ENCODE measurements at regions not wholly inside any gene's neighbourhood (a gene's known extent, or its start where the extent isn't known, plus 50 kb on each side); places are given as distances from the start of the nearest gene placed in this dataset.

DNA sequence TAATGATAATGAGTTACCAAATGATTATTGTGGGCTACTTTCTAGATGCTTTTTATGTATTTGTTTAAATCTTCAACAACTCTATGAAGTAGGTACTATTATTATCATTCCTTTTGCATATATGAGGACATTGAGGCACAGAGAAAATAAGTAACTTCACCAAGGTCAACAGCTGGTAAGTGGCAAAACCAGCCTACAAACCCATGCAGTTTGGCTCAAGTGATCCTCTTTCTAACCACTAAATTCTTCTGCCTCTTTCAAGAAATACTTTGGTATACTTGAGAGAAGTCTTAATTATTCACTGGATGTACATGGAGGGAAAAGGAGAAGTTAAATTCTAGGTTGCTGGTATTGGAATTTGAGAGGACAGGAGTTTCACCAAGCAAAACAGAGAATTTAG, 495.2 kb upstream of the CADM1 start:
- Histone ChIP-seq H3K27ac (ENCODE audit: low read depth in 2 of 2, low read length in 1 of 2) (no peak overlapping the region), H3K4me1 (ENCODE audit: control insufficient read depth in 2 of 2, insufficient read depth in 2 of 2, low read length in 1 of 2) (no peaks in the 10 kb centered on the region), H3K27me3 (ENCODE audit: control insufficient read depth in 1 of 2, insufficient read depth in 2 of 2, low read length in 2 of 2) (no peaks in the 10 kb centered on the region), H3K36me3 (ENCODE audit: control insufficient read depth in 2 of 2, insufficient read depth in 2 of 2, low read length in 1 of 2) (no peaks in the 10 kb centered on the region), H3K4me3 (ENCODE audit: low read depth in 1 of 2, low read length in 2 of 2) (no peak overlapping the region), H3K9me3 (ENCODE audit: control insufficient read depth in 2 of 2, insufficient read depth in 1 of 2, low read depth in 1 of 2, low read length in 1 of 2) (no peaks in the 10 kb centered on the region)

DNA sequence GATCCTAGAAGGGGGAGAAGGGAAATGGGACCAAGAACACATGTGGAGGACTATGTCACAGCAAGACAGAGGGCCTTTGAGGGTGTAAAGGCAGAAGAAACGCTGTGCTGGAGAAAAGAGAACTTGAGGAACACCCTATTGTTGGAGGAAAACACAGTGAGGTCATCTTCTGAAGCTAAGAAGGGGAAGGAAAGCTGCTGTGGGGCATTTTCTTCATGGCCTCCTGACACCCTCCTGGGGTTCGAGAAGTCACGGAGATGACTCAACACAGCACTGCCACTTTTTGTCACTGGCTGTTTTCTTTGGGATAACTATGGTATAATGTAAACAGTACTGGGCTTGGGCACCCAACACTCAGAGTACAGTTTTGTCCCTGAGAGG, 492.6 kb upstream of the CADM1 start:
- no peaks in the 10 kb centered on the region for H3K27me3 ChIP-seq (ENCODE audit: control insufficient read depth in 1 of 2, insufficient read depth in 2 of 2, low read length in 2 of 2)
- no peaks in the 10 kb centered on the region for H3K4me1 ChIP-seq (ENCODE audit: control insufficient read depth in 2 of 2, insufficient read depth in 2 of 2, low read length in 1 of 2)
- H3K9me3 ChIP-seq (ENCODE audit: control insufficient read depth in 2 of 2, insufficient read depth in 1 of 2, low read depth in 1 of 2, low read length in 1 of 2) = no peaks in the 10 kb centered on the region
- no peak overlapping the region for H3K27ac ChIP-seq (ENCODE audit: low read depth in 2 of 2, low read length in 1 of 2)
- 70 to 79% methylated on average over 3 of the region's 3 CpGs for WGBS, 2 donors
- no peaks in the 10 kb centered on the region for H3K36me3 ChIP-seq (ENCODE audit: control insufficient read depth in 2 of 2, insufficient read depth in 2 of 2, low read length in 1 of 2)
- no peak overlapping the region for H3K4me3 ChIP-seq (ENCODE audit: low read depth in 1 of 2, low read length in 2 of 2)

DNA sequence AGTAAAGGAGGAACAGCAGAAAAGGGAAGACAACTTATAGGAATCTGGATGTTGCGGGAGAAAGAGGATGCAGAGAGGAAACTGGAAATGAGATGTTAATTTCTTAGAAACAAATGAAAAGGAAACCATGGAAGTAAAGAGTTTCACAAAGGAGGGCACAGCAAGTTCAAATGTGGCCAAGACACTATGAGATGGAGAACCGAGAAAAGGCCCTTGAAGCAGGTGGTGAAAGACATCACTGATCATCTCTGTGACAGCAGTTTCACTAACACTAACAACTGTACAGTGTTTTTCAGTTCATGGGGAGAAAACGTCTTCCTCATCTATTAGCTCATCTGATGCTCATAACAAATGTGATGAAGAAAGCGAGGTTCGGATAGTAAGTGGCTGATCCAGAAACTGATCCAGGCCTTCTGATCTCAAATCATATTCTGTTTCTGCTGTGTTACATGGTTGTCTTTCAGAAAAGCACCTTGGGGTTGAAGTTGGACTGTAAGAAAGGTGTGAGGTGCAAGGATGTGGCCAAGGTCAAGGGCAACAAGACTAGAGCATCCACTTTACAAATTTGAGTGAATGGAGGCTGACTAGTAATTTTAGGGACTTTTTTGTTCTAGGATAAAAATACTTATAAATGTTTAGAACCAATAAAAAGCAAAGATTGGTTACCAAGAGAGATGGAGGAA, 492.1 kb upstream of the CADM1 start:
- Histone ChIP-seq H3K27ac (ENCODE audit: low read depth in 2 of 2, low read length in 1 of 2) (no peak overlapping the region), H3K27me3 (ENCODE audit: control insufficient read depth in 1 of 2, insufficient read depth in 2 of 2, low read length in 2 of 2) (no peaks in the 10 kb centered on the region), H3K9me3 (ENCODE audit: control insufficient read depth in 2 of 2, insufficient read depth in 1 of 2, low read depth in 1 of 2, low read length in 1 of 2) (no peaks in the 10 kb centered on the region), H3K4me3 (ENCODE audit: low read depth in 1 of 2, low read length in 2 of 2) (no peak overlapping the region), H3K36me3 (ENCODE audit: control insufficient read depth in 2 of 2, insufficient read depth in 2 of 2, low read length in 1 of 2) (no peaks in the 10 kb centered on the region), H3K4me1 (ENCODE audit: control insufficient read depth in 2 of 2, insufficient read depth in 2 of 2, low read length in 1 of 2) (no peaks in the 10 kb centered on the region)
- 87% methylated on average over 5 of the region's 5 CpGs for WGBS, 2 donors

DNA sequence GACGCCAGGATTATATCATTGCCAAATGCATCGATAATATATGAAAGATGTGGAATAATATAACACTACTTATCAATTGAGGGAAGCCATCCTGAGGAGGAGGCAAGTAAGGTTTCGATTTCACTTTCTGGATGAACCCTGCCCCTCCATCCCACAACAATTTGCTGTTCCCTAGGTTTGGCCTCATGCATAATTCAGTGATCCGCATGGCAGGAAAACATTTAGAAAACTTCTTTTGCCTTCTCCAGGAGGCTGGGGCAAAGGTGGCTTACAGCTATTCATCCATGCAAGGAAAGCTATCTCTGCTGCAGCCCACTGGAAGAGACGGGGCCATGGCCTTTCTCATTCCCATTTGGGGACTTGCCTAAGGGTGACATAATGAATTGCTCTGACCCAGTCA, 489.4 kb upstream of the CADM1 start:
- no peak overlapping the region for H3K27ac ChIP-seq (ENCODE audit: low read depth in 2 of 2, low read length in 1 of 2)
- H3K36me3 ChIP-seq (ENCODE audit: control insufficient read depth in 2 of 2, insufficient read depth in 2 of 2, low read length in 1 of 2) = no peaks in the 10 kb centered on the region
- 88 to 92% methylated on average over 5 of the region's 5 CpGs for WGBS, 2 donors
- H3K4me1 ChIP-seq (ENCODE audit: control insufficient read depth in 2 of 2, insufficient read depth in 2 of 2, low read length in 1 of 2) = no peaks in the 10 kb centered on the region
- no peaks in the 10 kb centered on the region for H3K9me3 ChIP-seq (ENCODE audit: control insufficient read depth in 2 of 2, insufficient read depth in 1 of 2, low read depth in 1 of 2, low read length in 1 of 2)
- H3K4me3 ChIP-seq (ENCODE audit: low read depth in 1 of 2, low read length in 2 of 2) = no peak overlapping the region
- no peaks in the 10 kb centered on the region for H3K27me3 ChIP-seq (ENCODE audit: control insufficient read depth in 1 of 2, insufficient read depth in 2 of 2, low read length in 2 of 2)

DNA sequence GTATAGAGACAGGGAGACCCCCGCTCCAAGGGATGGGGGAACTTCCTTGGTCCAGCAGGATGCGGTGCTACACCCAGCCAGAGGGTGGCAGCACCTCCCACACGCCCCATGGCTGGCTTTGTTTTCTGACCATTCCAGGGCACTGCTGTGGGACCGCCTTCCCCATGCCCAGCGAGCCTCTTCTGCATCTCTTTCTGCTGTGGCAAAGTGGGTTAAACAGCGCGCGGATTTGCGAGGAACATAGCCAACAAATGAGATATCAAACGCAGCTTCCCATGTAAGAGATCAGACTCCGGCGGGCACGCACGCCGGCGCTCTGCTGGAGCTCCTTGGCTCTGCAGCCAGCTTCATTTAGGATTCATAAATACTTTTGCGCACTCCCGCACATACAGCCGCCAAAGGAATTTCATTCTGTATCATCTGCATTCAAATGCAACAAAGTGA, 485.8 kb upstream of the CADM1 start:
- Histone ChIP-seq H3K27ac (ENCODE audit: low read depth in 2 of 2, low read length in 1 of 2) (no peak overlapping the region), H3K9me3 (ENCODE audit: control insufficient read depth in 2 of 2, insufficient read depth in 1 of 2, low read depth in 1 of 2, low read length in 1 of 2) (no peaks in the 10 kb centered on the region), H3K4me1 (ENCODE audit: control insufficient read depth in 2 of 2, insufficient read depth in 2 of 2, low read length in 1 of 2) (no peaks in the 10 kb centered on the region), H3K36me3 (ENCODE audit: control insufficient read depth in 2 of 2, insufficient read depth in 2 of 2, low read length in 1 of 2) (no peaks in the 10 kb centered on the region), H3K4me3 (ENCODE audit: low read depth in 1 of 2, low read length in 2 of 2) (no peak overlapping the region), H3K27me3 (ENCODE audit: control insufficient read depth in 1 of 2, insufficient read depth in 2 of 2, low read length in 2 of 2) (no peaks in the 10 kb centered on the region)
- WGBS, 2 donors = 50 to 59% methylated on average over 19 of the region's 19 CpGs

DNA sequence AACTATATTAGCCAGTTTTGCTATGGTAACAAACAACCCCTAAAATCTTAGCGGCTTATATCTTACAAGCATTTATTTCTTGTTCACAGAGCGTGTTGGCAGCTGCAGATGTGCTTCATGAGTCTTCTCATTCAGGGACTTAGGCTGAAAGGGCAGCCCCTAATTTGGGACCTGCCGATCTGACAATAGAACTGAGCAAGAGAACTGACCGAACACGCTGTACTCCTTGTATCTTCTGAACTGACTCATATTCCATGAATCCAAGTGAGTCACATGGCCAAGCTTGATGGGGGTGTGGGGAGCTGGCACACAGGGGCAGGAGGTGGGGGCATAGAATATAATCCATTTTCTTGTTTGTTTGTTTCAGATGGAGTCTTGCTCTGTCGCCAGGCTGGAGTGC, 481.7 kb upstream of the CADM1 start:
- Histone ChIP-seq H3K4me3 (ENCODE audit: low read depth in 1 of 2, low read length in 2 of 2) (no peak overlapping the region), H3K36me3 (ENCODE audit: control insufficient read depth in 2 of 2, insufficient read depth in 2 of 2, low read length in 1 of 2) (no peaks in the 10 kb centered on the region), H3K4me1 (ENCODE audit: control insufficient read depth in 2 of 2, insufficient read depth in 2 of 2, low read length in 1 of 2) (no peaks in the 10 kb centered on the region), H3K9me3 (ENCODE audit: control insufficient read depth in 2 of 2, insufficient read depth in 1 of 2, low read depth in 1 of 2, low read length in 1 of 2) (no peaks in the 10 kb centered on the region), H3K27ac (ENCODE audit: low read depth in 2 of 2, low read length in 1 of 2) (no peak overlapping the region), H3K27me3 (ENCODE audit: control insufficient read depth in 1 of 2, insufficient read depth in 2 of 2, low read length in 2 of 2) (no peaks in the 10 kb centered on the region)
- 86 to 92% methylated on average over 6 of the region's 6 CpGs for WGBS, 2 donors

DNA sequence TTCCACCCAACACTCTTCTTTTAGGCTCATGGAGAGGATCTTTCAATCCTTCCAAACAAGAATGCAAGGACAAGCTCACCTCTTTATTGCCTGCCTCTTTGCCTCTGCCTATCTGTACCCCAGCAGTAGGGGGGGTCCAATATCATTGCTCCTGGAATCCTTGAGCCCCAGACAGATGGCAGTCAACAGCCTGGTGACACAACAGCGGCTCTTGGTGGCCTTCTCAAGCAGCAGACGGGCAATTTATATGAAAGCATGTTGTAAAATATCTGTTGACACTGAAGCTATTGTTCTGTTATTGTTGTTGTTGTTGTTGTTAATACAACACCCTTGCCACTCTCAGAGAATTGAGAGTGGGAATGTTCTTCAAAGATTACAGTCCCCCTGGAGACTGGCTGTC, 480.0 kb upstream of the CADM1 start:
- no peak overlapping the region for H3K4me3 ChIP-seq (ENCODE audit: low read depth in 1 of 2, low read length in 2 of 2)
- H3K36me3 ChIP-seq (ENCODE audit: control insufficient read depth in 2 of 2, insufficient read depth in 2 of 2, low read length in 1 of 2) = no peaks in the 10 kb centered on the region
- H3K9me3 ChIP-seq (ENCODE audit: control insufficient read depth in 2 of 2, insufficient read depth in 1 of 2, low read depth in 1 of 2, low read length in 1 of 2) = no peaks in the 10 kb centered on the region
- H3K27me3 ChIP-seq (ENCODE audit: control insufficient read depth in 1 of 2, insufficient read depth in 2 of 2, low read length in 2 of 2) = no peaks in the 10 kb centered on the region
- H3K27ac ChIP-seq (ENCODE audit: low read depth in 2 of 2, low read length in 1 of 2) = no peak overlapping the region
- WGBS, 2 donors = 91 to 93% methylated on average over 2 of the region's 2 CpGs
- H3K4me1 ChIP-seq (ENCODE audit: control insufficient read depth in 2 of 2, insufficient read depth in 2 of 2, low read length in 1 of 2) = peaks cover 0 to 1% of the 10 kb centered on the region in 2 donors

DNA sequence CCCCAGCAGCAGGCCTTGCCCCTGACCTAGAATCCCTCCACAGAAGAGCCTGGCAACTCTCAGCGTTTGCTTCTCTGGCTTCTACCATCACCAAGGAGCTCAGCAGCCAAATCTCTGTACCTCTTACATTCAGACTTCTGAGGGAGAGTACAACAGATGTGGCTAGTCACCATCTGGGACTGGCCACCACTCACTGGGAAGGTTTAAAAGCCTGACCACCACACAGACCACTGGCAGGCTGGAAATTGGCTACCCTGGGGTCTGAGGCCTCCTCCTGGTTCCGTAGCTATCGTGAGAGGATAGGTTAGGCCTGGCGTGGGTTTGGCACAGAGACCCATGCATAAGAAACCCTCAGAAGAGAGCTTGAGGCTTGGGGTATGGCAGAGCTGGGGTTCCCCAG, 478.5 kb upstream of the CADM1 start:
- no peaks in the 10 kb centered on the region for H3K36me3 ChIP-seq (ENCODE audit: control insufficient read depth in 2 of 2, insufficient read depth in 2 of 2, low read length in 1 of 2)
- 84 to 85% methylated on average over 4 of the region's 4 CpGs for WGBS, 2 donors
- H3K9me3 ChIP-seq (ENCODE audit: control insufficient read depth in 2 of 2, insufficient read depth in 1 of 2, low read depth in 1 of 2, low read length in 1 of 2) = no peaks in the 10 kb centered on the region
- H3K4me1 ChIP-seq (ENCODE audit: control insufficient read depth in 2 of 2, insufficient read depth in 2 of 2, low read length in 1 of 2) = peaks cover 0 to 1% of the 10 kb centered on the region in 2 donors
- no peak overlapping the region for H3K4me3 ChIP-seq (ENCODE audit: low read depth in 1 of 2, low read length in 2 of 2)
- no peak overlapping the region for H3K27ac ChIP-seq (ENCODE audit: low read depth in 2 of 2, low read length in 1 of 2)
- no peaks in the 10 kb centered on the region for H3K27me3 ChIP-seq (ENCODE audit: control insufficient read depth in 1 of 2, insufficient read depth in 2 of 2, low read length in 2 of 2)

DNA sequence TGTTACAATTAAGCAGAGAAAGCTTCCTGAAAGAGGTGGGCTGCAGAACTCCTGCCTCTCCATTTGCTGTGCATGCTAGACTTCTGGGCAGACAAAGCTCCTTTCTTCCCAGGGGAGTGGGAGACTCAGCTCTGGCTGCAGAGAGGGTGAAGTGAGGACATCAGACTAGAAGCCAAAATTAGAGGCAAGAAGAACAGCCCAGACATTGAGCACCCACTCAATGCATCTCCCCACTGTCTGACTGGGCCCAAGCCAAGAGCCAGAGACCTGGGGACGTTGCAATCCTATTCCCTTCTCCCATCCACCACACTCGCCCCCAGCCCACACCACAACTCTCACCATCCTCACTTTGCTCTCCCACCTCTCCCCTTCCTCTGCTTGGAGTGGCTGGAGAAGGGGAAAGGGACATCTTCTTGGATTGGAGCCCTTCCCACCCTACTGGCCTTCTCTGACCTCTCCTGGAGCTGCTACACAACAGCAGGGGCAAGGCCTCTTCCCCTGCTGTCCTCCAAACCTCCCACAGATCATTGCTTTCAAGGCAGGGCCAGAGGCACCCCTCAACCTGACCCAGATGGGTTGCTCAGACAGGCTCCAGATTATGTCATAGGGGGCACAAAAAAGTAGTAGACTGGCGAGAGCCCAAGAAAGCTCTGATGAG, 477.7 kb upstream of the CADM1 start:
- peaks cover 0 to 1% of the 10 kb centered on the region in 2 donors for H3K4me1 ChIP-seq (ENCODE audit: control insufficient read depth in 2 of 2, insufficient read depth in 2 of 2, low read length in 1 of 2)
- no peaks in the 10 kb centered on the region for H3K36me3 ChIP-seq (ENCODE audit: control insufficient read depth in 2 of 2, insufficient read depth in 2 of 2, low read length in 1 of 2)
- H3K27ac ChIP-seq (ENCODE audit: low read depth in 2 of 2, low read length in 1 of 2) = no peak overlapping the region
- H3K4me3 ChIP-seq (ENCODE audit: low read depth in 1 of 2, low read length in 2 of 2) = no peak overlapping the region
- no peaks in the 10 kb centered on the region for H3K9me3 ChIP-seq (ENCODE audit: control insufficient read depth in 2 of 2, insufficient read depth in 1 of 2, low read depth in 1 of 2, low read length in 1 of 2)
- WGBS, 2 donors = 71 to 77% methylated on average over 3 of the region's 3 CpGs
- H3K27me3 ChIP-seq (ENCODE audit: control insufficient read depth in 1 of 2, insufficient read depth in 2 of 2, low read length in 2 of 2) = no peaks in the 10 kb centered on the region

DNA sequence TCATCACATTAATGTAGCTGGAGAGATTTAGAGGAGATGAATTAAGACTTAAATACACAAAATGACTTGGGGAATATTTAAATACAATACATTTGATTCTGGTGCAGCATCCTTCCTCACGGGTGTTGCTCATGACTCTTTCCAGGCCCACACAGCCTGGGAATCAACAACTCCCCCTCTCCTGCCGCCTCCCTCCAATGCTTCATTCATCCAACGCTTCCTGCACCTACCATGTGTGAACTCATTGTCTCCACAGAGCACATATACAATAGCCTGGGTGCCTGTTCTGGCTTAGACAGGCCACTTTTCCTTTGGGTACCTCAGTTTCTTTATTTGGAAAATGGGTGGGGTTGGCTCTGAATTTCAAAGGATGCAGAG, 476.9 kb upstream of the CADM1 start:
- Histone ChIP-seq H3K9me3 (ENCODE audit: control insufficient read depth in 2 of 2, insufficient read depth in 1 of 2, low read depth in 1 of 2, low read length in 1 of 2) (peaks cover 0 to 2% of the 10 kb centered on the region in 2 donors), H3K4me1 (ENCODE audit: control insufficient read depth in 2 of 2, insufficient read depth in 2 of 2, low read length in 1 of 2) (peaks cover 0 to 1% of the 10 kb centered on the region in 2 donors), H3K27me3 (ENCODE audit: control insufficient read depth in 1 of 2, insufficient read depth in 2 of 2, low read length in 2 of 2) (no peaks in the 10 kb centered on the region), H3K4me3 (ENCODE audit: low read depth in 1 of 2, low read length in 2 of 2) (no peak overlapping the region), H3K36me3 (ENCODE audit: control insufficient read depth in 2 of 2, insufficient read depth in 2 of 2, low read length in 1 of 2) (no peaks in the 10 kb centered on the region), H3K27ac (ENCODE audit: low read depth in 2 of 2, low read length in 1 of 2) (no peak overlapping the region)
- WGBS, 2 donors = 61 to 67% methylated on average over 3 of the region's 3 CpGs
